B cell (primary cell): ENCODE measurements at regions not wholly inside any gene's neighbourhood (a gene's known extent, or its start where the extent isn't known, plus 50 kb on each side); places are given as distances from the start of the nearest gene placed in this dataset.

ENCODE experiments used
- CTCF ChIP-seq: fragments of 200-600 bp; IDR thresholded peaks from one replicate; pipeline ENCODE4 v1.8.0; 2022; ENCODE audit warnings: antibody characterized with exemption, mild to moderate bottlenecking
- EZH2 ChIP-seq: IDR thresholded peaks from 2 replicates; pipeline ENCODE4 v1.6.1; 2012; ENCODE audit warnings: borderline replicate concordance, low read depth, mild to moderate bottlenecking, moderate library complexity, low read length; ENCODE audit not compliant: insufficient read depth, poor library complexity, severe bottlenecking

GRCh38 chr9:79847074-79847473, 275.3 kb downstream of the TLE4 start:
- TF ChIP-seq CTCF (no peak), EZH2 (no peak)
